ELF-1 (cell line): ENCODE measurements at regions not wholly inside any gene's neighbourhood (a gene's known extent, or its start where the extent isn't known, plus 50 kb on each side); places are given as distances from the start of the nearest gene placed in this dataset.

Experiments used
- DNase-seq: peaks from one replicate; pipeline ENCODE4 v3.0.0-alpha.2; 2016; ENCODE audit warnings: low read depth, low spot score

DNA sequence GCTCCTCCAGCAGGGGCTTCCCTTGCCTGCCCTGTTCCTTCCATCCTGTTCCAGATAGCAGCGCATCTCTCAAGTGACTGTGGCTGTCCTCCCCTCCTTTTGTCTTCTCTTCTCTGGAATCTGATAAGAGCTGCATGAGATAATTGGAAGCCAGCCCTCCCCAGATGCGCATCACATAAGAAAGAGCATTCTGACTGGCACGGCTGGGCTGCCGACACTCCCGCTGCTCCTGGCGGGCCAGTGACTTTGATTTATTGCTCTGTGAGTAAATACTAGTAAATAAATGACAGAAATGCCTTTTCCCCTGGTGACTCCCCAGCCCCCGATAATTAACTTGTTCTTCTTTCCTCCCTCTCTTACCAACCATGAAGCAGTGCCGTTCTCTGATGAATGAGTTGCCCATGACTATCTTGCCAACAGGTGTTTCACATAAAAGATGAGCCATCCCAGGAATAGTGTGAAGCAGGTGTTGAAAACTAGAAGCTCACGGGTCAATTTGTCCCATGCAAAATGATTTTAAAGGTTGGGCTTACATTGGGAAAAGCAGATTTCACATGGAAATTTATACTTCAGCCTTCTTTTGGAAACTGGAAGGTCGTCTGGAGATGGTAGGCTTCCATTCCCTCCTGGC, 212.3 kb downstream of the ERCC6L2 start:
- DNase-seq = peak; percentile 93

DNA sequence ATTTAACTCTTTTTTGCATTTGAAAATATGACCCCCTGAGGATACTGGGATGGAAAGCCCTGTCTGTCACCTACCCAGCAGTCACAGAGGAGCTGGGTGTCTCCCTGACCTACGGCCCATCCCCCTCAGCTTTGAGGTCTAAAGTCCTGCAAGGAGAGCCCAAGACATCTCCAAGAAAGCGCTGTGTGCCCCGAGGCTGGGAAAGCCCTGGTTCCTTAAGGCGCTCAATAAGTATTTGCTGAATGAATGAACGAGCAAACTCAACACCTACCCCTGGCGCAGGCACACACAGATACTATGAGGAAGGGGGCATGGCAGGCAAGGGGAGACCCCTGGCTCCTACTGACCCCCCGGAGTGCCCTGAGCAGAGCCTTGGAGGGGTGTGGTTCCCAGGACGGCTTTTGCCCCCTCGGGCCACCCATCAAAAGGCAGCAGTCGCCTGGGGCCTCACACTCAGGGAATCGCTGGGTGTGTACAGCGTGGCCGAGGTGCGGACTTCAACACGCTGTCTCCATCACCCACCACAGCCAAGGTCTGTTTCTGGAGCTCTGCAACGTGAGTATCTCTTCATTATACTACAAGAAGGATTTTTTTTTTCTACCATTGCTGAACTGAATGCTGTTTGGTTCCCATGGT, 211.6 kb downstream of the ERCC6L2 start:
- peak; percentile 69 for DNase-seq

DNA sequence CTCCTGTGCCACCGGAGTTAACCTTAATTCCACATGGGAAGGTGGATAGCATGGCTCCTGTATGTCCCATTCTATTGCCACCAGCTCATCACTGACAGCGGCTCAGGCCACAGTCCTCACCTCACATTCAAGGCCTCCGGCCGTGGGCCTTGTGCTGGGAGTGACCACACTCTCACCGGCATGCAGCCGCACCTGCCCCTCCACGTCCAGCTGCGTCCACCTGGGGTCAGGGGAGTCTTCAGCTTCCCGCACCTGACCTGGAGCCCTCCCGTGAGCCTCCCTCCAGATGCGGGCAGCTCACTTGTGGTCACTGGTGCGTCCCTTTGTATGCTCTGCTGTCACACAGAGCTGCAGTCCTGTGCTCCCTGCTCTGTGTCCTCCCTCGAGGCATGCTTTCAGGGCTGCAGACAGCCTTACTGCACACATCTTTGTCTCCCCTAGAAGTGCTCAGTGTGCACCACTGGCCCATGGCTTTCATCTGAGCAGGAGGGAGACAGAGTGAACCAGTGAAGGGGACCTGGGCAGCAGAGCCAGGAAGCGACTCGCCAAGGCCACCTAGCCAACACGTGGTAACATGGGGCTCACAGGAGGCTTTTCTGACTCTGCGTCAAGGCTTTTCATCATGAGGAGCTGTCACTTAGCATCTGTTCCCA, 210.1 kb downstream of the ERCC6L2 start:
- no peak for DNase-seq

DNA sequence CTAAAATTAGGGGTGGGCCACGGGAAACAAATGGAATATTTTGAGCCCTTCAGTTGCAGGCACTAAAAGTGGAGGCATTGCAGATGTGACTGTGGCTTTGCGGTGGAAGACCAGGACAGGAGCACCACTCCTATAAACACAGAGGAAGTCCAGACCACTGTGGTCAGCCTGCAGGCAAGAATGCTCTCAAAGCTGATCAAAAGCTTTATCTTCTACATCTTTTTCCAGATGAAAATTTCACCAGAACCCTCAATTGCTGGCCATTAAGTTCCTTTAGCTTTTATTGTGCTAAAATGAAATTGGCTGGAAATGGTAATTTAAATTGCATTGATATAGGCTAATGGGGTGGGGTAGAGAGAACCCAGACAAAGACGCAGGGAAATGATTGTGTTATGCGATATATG, 208.8 kb downstream of the ERCC6L2 start:
- peak; percentile 52 for DNase-seq

DNA sequence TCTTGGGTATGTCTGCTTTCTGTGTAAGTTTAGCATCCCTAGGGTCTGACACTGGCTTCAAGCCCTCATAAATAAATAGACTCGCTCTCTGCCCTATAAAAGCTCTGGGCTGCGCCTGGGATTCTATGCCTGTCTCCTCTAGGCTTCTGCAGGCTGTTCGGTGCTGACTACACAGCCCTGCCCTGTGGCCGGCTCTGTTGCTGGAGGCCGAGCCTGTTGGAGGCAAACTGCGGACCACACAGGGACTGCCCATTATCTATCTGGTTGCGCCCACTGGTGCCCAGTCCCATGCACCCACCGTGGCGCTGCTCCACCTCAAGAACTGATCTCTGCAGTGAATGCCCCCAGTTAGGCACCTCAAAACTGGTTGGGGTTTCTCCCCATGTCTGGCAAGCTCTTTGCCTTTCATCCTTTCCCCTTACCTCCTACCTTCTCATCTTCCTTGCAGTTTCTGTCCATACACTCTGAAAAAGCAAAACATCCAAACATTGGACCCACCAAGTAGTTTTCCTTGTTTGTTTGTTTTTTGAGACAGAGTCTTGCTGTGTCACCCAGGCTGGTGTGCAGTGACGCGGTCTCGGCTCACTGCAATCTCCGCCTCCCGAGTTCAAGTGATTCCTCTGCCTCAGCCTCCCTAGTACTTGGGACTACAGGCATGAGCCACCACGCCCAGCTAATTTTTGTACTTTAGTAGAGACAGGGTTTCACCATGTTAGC, 207.2 kb downstream of the ERCC6L2 start:
- DNase-seq = no peak

DNA sequence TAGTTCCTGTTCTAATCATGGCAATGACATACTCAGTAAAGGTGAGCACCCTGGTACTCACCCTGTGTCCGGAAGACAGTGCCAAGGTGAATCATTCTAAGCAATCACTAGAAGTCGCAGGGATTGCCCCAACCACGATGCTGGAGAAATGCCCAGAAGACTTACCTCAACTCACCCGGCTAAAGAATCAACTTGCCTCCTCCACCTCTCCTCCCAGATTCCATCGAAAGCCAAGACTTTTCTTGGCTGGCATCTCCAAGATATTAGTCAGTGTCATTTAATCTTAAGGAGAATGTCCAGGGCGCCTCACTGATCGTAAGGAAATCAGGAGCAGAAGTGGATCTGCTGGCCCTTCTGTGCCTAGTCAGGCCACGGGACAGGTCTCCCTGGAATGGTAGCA, 204.9 kb downstream of the ERCC6L2 start:
- no peak for DNase-seq

DNA sequence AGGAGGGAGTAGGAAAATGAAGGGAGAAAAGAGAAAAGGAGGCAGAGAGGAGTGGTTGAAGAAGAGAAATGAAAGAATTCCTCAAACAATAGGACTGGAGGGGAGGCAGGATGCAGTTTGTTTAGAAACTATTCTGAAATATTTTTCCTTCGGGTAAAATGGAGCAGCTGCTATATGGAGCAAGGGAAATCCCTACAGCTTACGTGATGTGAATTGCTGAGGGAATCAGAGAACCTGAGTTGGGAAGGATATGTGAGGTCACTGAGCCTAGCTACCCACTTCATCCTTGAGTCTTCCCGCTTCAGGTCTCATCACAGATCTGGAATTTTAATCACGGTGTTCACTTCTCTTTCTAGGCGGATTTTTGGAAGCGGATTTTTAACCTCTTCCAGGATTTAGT, 204.3 kb downstream of the ERCC6L2 start:
- DNase-seq = no peak

DNA sequence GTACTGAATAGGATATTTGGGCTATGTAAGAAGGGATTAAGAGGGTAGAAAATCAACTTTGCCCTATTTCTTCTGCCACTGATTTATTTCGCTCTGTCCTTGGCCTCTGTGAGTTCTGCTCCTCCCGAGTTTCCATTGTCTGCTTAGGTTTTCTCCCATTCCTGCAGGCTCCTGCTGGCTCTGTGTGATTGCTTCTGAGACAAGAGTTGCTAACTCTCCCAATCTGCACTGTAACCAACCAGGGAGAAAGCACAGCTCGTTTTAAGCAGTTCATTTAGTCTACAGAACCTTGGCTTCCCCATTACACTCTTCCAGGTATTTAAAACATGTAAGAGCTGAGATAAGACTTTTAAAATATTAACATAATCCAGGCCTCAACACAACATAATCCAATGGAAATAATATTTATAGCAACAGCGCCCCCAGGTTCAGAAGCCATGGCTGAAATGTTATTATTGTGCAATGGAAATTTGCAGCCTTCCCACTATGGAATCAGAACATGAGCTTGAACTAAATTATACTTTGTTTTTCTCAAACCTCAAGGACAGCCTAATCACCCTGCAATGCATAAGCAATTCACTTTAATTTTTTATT, 203.5 kb downstream of the ERCC6L2 start:
- no peak for DNase-seq

DNA sequence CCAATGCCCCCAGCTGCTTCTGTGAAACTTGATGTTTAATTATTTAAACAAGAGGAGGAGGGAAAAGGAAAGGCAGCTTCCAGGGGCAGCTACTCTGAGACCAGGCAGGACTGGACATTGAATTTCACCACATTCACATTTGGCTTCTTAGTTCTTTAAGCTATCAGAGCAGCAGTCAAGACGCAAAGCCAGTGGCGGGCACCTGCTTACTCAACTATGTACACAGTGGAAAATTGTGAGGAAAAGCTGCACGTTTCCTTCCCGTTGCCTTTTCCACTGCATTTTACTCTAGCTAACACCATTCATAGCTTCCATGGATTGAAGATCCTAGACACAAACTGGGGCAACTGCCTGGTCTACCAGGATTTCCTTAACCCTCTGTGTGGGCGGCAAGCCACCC, 200.3 kb downstream of the ERCC6L2 start:
- DNase-seq = no peak

DNA sequence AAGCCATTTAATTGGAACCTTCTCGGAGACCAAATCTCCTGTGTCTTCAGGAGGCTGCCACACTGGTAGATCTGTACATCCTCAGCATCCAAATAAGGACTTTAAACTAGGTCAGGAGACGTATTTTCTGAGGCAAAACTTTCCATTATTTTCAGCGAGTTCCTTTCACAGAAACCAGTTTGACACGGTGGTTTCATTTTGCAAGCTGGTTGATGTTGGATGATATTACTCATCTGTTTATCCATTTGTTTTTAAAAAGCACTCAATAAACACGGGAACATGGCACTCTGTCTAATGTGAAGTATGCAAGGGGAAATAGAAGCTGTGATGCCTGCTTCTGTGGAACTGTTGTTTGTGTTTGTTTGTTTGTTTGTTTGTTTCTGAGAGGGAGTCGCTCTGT, 199.6 kb downstream of the ERCC6L2 start:
- DNase-seq = no peak

DNA sequence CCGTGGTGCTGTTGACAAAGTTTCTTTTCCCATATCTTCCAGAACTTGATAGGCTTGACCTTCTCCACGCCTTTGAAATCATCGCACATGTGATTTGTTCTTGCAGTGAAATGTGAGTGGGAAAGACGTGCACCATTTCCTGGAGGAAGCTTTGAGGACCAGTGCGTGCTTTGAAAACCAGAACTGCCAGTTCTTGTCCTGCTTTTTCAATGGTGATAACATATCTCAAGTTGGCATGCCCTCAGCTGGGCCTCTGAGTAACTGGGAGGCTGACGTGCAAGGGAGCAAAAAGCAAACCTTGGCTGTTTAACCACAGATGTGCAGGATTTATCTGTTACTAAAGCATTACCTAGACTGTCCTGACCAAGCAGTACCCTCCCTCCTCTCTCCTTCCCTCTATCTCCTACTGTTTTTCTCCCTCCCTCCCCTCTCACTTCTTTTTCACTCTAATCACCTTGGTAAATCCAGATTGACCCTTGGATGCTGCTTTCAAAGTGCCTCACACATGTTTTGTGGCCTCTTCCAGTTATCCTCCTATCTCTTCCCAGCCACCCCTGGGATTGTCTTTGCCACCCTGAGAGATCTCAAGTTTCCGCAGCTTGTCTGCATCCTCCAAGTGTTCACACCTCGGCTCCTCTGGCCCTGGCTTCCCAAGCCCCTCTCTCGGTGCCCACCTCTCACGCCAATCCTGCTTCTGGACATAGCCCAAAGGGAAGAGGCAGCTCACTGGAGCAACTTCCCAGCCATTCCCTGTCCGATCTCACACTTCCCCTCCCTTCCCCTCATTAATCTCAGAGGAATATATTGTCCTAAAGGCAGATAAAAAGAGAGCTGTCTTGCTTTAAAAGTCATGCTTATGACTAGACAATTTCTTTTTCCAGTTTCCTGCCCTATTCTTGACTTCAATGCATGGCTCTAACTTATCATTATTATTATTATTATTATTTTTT, 198.3 kb downstream of the ERCC6L2 start:
- no peak for DNase-seq

DNA sequence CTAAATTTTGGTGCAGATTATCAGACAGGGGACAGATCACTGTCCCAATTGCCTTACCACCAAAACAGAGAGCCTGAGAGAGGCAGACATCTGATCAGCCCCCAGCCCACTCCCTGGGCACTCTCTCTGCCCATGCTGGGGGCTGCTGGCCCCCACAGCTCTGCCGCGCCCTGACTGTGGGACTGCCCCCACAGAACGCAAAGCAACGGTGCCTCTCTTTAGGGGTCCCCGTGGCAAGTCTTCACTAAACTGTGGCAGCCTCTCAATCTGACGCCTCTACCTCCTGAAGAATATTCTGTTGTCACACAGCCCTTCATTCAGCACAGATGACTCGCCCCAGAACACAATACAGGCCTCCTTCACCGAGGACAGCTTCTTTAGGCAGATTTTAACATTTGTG, 197.4 kb downstream of the ERCC6L2 start:
- DNase-seq = no peak

DNA sequence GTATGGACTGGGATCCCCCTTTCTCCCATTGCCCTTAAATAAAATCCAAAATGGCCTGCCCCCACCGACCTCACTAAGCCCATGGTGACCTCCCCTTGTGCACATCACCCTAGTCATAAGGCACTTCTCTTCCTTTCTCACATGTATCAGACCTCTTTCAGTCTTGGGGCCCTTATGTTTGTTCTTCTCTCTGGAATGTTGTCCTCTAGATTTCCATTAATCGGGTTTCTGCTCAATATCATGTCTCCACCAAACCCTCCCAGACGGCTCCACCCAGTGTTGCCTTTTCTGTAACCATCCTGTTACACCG, 196.3 kb downstream of the ERCC6L2 start:
- no peak for DNase-seq

DNA sequence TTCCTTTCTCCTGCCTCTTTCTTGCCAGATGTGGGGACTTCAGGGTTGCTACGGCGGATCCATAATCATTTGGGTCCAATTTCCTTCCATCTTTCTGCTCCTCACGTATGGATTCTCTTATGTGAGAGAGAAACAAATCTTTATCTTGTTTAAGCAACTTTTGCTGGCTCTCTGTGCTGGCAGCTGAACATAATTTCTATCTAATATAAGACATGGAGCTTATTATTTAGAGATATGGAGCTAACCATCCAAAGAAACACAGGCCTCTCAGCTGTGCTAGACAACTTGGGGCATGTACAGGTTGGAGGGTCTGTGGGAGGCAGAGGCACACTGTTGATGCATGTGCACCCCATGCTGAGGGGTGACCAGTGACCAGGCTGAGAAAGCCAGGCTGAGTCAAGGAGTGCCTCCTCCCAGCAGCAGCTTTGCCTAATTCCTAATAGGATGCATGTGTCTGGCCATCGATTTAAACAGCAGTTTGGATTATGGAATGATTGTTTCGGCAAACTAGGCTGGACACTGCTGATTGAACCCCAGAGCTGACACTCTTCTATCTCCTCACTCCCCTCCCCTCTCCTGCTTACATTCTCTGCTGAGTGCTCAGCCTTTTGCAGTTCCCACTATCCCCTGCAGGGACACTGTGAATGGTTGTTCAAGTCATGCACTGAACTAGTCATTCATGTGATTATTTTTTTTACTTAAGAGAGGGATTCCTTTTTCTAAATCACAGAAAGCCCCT, 195.8 kb downstream of the ERCC6L2 start:
- DNase-seq = no peak

DNA sequence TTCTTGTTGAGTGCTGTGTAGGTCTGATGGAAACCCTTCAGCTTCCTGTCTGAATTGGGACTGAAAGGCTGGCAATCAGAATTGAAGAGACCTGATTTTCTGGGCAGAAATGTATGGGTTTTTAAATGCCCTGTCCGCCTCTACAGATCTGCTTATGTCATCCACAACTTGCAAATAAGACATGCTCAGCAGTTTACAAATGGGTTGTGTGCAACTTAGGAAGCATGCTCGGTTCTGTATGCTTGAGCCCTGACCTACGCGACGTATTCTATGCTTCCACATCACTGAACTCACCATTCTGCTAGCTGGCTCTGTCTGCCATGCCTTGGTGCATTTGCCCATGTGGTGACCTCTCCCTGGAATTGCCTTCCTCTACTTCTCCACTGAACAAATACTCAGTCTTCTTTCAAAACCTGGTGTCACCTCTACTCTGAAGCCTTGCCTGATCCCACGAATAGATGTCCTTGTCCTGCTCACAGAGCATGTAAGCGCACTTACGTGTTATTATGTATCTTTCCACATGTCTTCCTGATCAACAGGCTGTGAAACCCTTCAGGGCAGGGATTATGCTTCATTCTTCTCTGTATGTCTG, 194.2 kb downstream of the ERCC6L2 start:
- DNase-seq = no peak

DNA sequence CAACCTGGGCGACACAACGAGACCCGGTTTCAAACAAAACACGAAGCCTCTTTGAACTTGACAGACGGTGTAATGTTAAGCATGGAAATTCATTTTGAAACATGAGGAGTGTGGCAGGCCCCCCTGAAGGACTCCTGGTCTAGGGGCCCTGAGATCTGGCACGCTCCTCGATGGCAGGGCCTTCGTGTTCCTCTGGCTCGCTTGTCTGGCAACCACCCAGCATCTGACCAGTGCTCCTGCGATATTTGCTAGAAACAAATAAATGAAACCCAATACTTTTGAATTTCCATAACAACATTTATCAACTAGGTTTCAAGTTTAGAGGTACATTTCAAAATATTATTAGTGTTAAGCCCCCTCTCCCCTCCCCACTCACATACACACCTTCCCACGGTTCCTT, 193.0 kb downstream of the ERCC6L2 start:
- DNase-seq = no peak

DNA sequence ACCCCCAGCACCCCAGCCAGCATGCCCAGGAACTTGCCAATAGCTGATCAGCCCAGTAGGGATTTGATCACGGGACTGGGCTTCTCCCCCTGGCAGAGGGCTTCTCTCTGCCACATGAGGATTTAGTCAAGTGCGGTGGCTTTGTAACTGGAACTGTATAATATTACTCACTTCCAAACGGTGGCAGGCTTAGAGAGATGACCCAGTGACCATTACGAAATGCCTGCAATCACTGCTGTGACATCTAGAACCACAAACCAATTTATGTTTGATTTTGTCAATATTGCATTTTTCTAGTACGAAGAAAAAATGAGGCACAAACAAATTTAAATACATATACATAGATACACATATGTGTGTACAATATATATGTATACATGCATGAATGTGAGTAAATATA, 192.1 kb downstream of the ERCC6L2 start:
- no peak for DNase-seq

DNA sequence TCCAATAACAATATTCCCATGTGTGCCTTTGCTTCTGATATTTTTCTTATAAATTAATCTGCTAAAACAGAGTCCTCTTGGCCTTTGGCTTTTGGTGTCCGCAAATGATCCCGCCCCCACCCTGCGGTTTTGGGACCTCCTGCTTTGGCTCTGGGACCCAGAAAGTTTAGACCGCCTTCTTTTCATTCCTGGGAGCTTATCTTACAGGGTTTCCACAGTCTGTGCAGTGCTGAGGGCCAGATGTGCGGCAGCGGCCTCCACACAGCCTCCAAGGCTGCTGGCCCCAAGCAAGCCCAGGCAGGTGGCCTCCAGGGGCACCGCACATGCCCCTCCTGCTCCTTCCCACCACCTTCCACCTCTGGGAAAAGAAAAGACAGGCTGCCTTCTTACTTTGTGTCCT, 191.5 kb downstream of the ERCC6L2 start:
- no peak for DNase-seq

DNA sequence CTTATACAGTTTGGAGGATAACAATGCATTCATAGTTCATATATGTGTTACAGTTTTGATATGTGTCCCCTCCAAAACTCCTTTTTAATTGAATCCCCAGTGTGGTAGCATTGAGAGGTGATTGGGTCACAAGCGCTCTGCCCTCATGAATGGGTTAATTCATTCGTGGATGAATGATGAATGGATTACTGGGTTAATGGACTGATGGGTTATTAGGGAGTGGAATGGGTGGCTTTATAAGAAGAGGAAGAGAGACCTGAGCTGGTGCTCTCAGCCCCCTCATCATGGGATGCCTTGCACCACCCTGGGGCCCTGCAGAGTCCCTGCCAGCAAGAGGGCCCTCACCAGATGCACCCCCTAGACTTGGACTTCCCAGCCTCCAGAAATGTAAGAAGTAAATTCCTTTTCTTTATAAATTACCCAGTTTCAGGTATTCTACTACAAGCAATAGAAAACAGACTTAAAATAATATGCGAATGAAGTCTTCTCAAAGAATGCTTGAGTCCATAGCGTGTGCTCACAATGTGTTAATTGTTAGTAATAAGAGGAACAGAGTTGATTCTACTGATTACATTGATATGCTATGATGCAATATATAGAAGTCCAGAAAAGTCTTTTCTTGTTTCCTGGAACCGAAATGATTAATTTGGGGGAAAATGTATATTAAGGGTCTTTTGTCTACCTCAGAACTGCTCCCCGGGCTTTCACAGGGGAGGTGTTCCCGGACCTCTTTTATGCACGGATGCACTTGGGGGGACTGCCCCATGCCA, 190.2 kb downstream of the ERCC6L2 start:
- no peak for DNase-seq
